ENCODE measurements at regions not wholly inside any gene's neighbourhood (a gene's known extent, or its start where the extent isn't known, plus 50 kb on each side); places are given as distances from the start of the nearest gene placed in this dataset.

- TF ChIP-seq EP300 (IDR thresholded peaks at IDR 0.05) (no peak), CTCF (IDR thresholded peaks at IDR 0.05) (no peak)
These were observed 152.6 kb downstream of the XPNPEP1 start for GRCh38 chr10:109770663-109771062.

Data from ovary (tissue), 3 donors.